ENCODE measurements at regions not wholly inside any gene's neighbourhood (a gene's known extent, or its start where the extent isn't known, plus 50 kb on each side); places are given as distances from the start of the nearest gene placed in this dataset.

DNA sequence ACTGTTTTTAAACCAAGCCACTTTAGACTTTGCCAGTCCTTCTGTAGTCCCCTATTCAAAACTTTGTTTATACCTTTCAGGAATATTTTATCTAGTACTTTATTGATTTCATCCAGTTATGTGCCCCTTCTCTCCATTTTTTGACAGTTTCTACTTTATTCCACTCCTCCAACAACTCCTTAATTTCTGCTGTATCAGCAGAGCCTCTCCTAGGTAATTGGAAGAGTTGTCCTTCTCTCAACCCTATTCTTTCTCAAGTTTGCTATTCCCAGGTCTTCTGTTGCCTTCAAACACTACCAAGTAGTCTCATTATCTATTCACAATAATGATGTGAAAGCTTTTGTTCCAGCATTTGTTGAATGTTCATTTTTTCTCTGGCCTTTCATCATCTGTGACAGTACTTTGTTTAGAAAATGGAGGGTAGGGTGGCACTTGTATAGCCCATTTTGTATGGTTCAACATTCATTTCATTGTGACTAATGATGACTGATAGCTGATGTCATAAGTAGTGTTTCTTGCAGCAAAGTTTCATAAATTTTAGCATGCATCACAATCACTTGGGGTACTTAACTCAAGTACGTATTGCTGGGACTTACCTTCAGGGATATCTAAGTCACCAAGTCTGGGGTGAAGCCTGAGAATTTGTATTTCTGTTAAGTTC, 204.4 kb upstream of the DMRT1 start:
- Histone ChIP-seq H3K4me1 (ENCODE audit: control insufficient read depth in 5 of 5, insufficient read depth in 5 of 5, low read length in 5 of 5) (no peaks in the 10 kb centered on the region), H3K4me3 (ENCODE audit: low read depth in 1 of 5, low read length in 5 of 5) (no peak overlapping the region), H3K9ac (ENCODE audit: low read length in 5 of 5) (no peak overlapping the region), H3K9me3 (ENCODE audit: control insufficient read depth in 5 of 5, low read length in 5 of 5) (peaks cover 0 to 5% (median 0%) of the 10 kb centered on the region in 5 donors), H3K27ac (ENCODE audit: low read depth, low read length) (no peak overlapping the region), H3K36me3 (ENCODE audit: control insufficient read depth in 5 of 5, insufficient read depth in 5 of 5, low read length in 5 of 5) (no peaks in the 10 kb centered on the region), H3K27me3 (ENCODE audit: control insufficient read depth in 5 of 5, insufficient read depth in 4 of 5, low read length in 5 of 5) (no peaks in the 10 kb centered on the region)

DNA sequence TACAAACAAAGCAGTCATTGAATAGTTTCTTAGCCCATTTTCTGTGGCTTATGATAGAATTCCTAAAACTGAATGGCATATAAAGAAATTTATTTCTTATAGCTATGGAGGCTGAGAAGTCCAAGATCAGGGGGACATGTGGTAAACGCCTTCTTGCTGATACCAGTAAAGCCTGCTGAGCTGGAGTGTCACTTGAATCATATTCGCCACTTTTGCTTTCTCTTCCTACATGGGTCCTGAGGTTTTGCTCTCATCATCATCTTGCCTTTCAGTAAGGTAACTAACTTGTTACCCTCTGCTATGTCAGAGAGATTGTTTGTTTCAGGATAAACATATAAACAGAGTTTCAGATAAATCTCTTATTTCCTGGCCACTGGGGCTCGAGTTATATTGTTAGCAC, 203.3 kb upstream of the DMRT1 start:
- Histone ChIP-seq H3K27ac (ENCODE audit: low read depth, low read length) (no peak overlapping the region), H3K36me3 (ENCODE audit: control insufficient read depth in 5 of 5, insufficient read depth in 5 of 5, low read length in 5 of 5) (no peaks in the 10 kb centered on the region), H3K9me3 (ENCODE audit: control insufficient read depth in 5 of 5, low read length in 5 of 5) (peaks cover 0 to 5% (median 0%) of the 10 kb centered on the region in 5 donors), H3K4me1 (ENCODE audit: control insufficient read depth in 5 of 5, insufficient read depth in 5 of 5, low read length in 5 of 5) (no peaks in the 10 kb centered on the region), H3K4me3 (ENCODE audit: low read depth in 1 of 5, low read length in 5 of 5) (no peak overlapping the region), H3K9ac (ENCODE audit: low read length in 5 of 5) (no peak overlapping the region), H3K27me3 (ENCODE audit: control insufficient read depth in 5 of 5, insufficient read depth in 4 of 5, low read length in 5 of 5) (no peaks in the 10 kb centered on the region)

- no peak overlapping the region for H3K9ac ChIP-seq (ENCODE audit: low read length in 5 of 5)
- H3K27ac ChIP-seq (ENCODE audit: low read depth, low read length): no peak overlapping the region
- H3K9me3 ChIP-seq (ENCODE audit: control insufficient read depth in 5 of 5, low read length in 5 of 5): no peaks in the 10 kb centered on the region
- H3K4me1 ChIP-seq (ENCODE audit: control insufficient read depth in 5 of 5, insufficient read depth in 5 of 5, low read length in 5 of 5): no peaks in the 10 kb centered on the region
- H3K4me3 ChIP-seq (ENCODE audit: low read depth in 1 of 5, low read length in 5 of 5): no peak overlapping the region
- H3K27me3 ChIP-seq (ENCODE audit: control insufficient read depth in 5 of 5, insufficient read depth in 4 of 5, low read length in 5 of 5): no peaks in the 10 kb centered on the region
- H3K36me3 ChIP-seq (ENCODE audit: control insufficient read depth in 5 of 5, insufficient read depth in 5 of 5, low read length in 5 of 5): no peaks in the 10 kb centered on the region
Observed at GRCh38 chr9:642014-642413, 199.5 kb upstream of the DMRT1 start.

- H3K9ac ChIP-seq (ENCODE audit: low read length in 5 of 5): no peak overlapping the region
- H3K27me3 ChIP-seq (ENCODE audit: control insufficient read depth in 5 of 5, insufficient read depth in 4 of 5, low read length in 5 of 5): no peaks in the 10 kb centered on the region
- no peak overlapping the region for H3K27ac ChIP-seq (ENCODE audit: low read depth, low read length)
- H3K9me3 ChIP-seq (ENCODE audit: control insufficient read depth in 5 of 5, low read length in 5 of 5): no peaks in the 10 kb centered on the region
- no peaks in the 10 kb centered on the region for H3K36me3 ChIP-seq (ENCODE audit: control insufficient read depth in 5 of 5, insufficient read depth in 5 of 5, low read length in 5 of 5)
- no peaks in the 10 kb centered on the region for H3K4me1 ChIP-seq (ENCODE audit: control insufficient read depth in 5 of 5, insufficient read depth in 5 of 5, low read length in 5 of 5)
- no peak overlapping the region for H3K4me3 ChIP-seq (ENCODE audit: low read depth in 1 of 5, low read length in 5 of 5)
Observed at GRCh38 chr9:643966-644365, 197.5 kb upstream of the DMRT1 start.

- Histone ChIP-seq H3K36me3 (ENCODE audit: control insufficient read depth in 5 of 5, insufficient read depth in 5 of 5, low read length in 5 of 5) (no peaks in the 10 kb centered on the region), H3K4me3 (ENCODE audit: low read depth in 1 of 5, low read length in 5 of 5) (no peak overlapping the region), H3K27me3 (ENCODE audit: control insufficient read depth in 5 of 5, insufficient read depth in 4 of 5, low read length in 5 of 5) (no peaks in the 10 kb centered on the region), H3K4me1 (ENCODE audit: control insufficient read depth in 5 of 5, insufficient read depth in 5 of 5, low read length in 5 of 5) (peaks cover 0 to 18% (median 15%) of the 10 kb centered on the region in 5 donors), H3K9me3 (ENCODE audit: control insufficient read depth in 5 of 5, low read length in 5 of 5) (no peaks in the 10 kb centered on the region), H3K27ac (ENCODE audit: low read depth, low read length) (no peak overlapping the region), H3K9ac (ENCODE audit: low read length in 5 of 5) (no peak overlapping the region)
Observed at GRCh38 chr9:647522-647921, 194.0 kb upstream of the DMRT1 start.

GRCh38 chr9:649128-650074, 192.1 kb upstream of the DMRT1 start:
- Histone ChIP-seq H3K27me3 (ENCODE audit: control insufficient read depth in 5 of 5, insufficient read depth in 4 of 5, low read length in 5 of 5) (no peaks in the 10 kb centered on the region), H3K27ac (ENCODE audit: low read depth, low read length) (no peak overlapping the region), H3K4me1 (ENCODE audit: control insufficient read depth in 5 of 5, insufficient read depth in 5 of 5, low read length in 5 of 5) (peaks cover 4 to 36% (median 28%) of the 10 kb centered on the region in 5 donors), H3K9me3 (ENCODE audit: control insufficient read depth in 5 of 5, low read length in 5 of 5) (no peaks in the 10 kb centered on the region), H3K36me3 (ENCODE audit: control insufficient read depth in 5 of 5, insufficient read depth in 5 of 5, low read length in 5 of 5) (no peaks in the 10 kb centered on the region), H3K9ac (ENCODE audit: low read length in 5 of 5) (peak overlapping the region in 1 of 5 donors; percentile 22), H3K4me3 (ENCODE audit: low read depth in 1 of 5, low read length in 5 of 5) (no peak overlapping the region)

DNA sequence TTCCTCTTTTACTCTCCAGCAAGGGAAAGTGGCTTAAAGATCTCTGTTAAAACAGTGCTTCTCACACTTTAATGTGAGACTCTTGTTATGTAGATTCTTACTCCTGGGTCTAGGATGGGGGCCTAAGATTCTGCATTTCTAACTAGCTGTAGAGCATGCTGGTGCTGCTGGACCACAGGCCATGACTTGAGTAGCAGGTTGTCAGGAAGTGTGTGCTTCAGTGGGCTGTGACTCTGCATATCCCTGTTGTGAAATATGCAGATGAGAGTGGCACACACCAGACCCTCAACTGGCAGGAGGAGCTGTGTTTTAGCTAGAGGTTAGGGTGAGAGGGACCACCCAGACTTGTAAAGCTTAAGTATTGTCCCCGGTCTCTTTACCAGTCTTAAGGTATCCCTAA, 191.1 kb upstream of the DMRT1 start:
- H3K9ac ChIP-seq (ENCODE audit: low read length in 5 of 5): peak overlapping the region in 3 of 5 donors; percentile 3 to 30 (median 22)
- no peaks in the 10 kb centered on the region for H3K9me3 ChIP-seq (ENCODE audit: control insufficient read depth in 5 of 5, low read length in 5 of 5)
- H3K27ac ChIP-seq (ENCODE audit: low read depth, low read length): no peak overlapping the region
- H3K27me3 ChIP-seq (ENCODE audit: control insufficient read depth in 5 of 5, insufficient read depth in 4 of 5, low read length in 5 of 5): no peaks in the 10 kb centered on the region
- peaks cover 5 to 45% (median 36%) of the 10 kb centered on the region in 5 donors for H3K4me1 ChIP-seq (ENCODE audit: control insufficient read depth in 5 of 5, insufficient read depth in 5 of 5, low read length in 5 of 5)
- no peaks in the 10 kb centered on the region for H3K36me3 ChIP-seq (ENCODE audit: control insufficient read depth in 5 of 5, insufficient read depth in 5 of 5, low read length in 5 of 5)
- H3K4me3 ChIP-seq (ENCODE audit: low read depth in 1 of 5, low read length in 5 of 5): peak overlapping the region in 2 of 5 donors; percentile 30 to 32

DNA sequence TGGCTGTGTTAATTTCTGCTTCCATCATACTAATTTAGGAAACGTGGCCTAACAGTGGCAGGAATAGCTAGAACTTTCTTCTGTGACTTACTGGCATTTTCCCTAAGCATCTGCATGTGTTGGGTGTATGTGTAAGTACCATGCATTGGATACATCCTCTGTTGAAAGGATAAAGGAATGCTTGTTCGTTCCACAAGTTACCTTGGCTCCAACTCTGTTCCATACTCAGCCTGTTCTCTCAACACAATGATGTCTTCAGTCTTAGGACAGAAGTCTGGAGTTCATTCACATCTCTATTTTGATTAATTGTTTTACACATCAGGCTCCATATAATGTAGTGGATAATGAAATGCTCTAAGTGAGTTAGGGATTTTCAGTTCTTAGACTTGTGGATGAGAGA, 190.1 kb upstream of the DMRT1 start:
- H3K4me1 ChIP-seq (ENCODE audit: control insufficient read depth in 5 of 5, insufficient read depth in 5 of 5, low read length in 5 of 5): peaks cover 8 to 55% (median 47%) of the 10 kb centered on the region in 5 donors
- H3K9ac ChIP-seq (ENCODE audit: low read length in 5 of 5): no peak overlapping the region
- no peaks in the 10 kb centered on the region for H3K9me3 ChIP-seq (ENCODE audit: control insufficient read depth in 5 of 5, low read length in 5 of 5)
- H3K4me3 ChIP-seq (ENCODE audit: low read depth in 1 of 5, low read length in 5 of 5): no peak overlapping the region
- no peaks in the 10 kb centered on the region for H3K36me3 ChIP-seq (ENCODE audit: control insufficient read depth in 5 of 5, insufficient read depth in 5 of 5, low read length in 5 of 5)
- H3K27me3 ChIP-seq (ENCODE audit: control insufficient read depth in 5 of 5, insufficient read depth in 4 of 5, low read length in 5 of 5): no peaks in the 10 kb centered on the region
- H3K27ac ChIP-seq (ENCODE audit: low read depth, low read length): no peak overlapping the region

GRCh38 chr9:652914-653313, 188.6 kb upstream of the DMRT1 start:
- no peaks in the 10 kb centered on the region for H3K36me3 ChIP-seq (ENCODE audit: control insufficient read depth in 5 of 5, insufficient read depth in 5 of 5, low read length in 5 of 5)
- peak overlapping the region in 2 of 5 donors; percentile 13 to 29 for H3K9ac ChIP-seq (ENCODE audit: low read length in 5 of 5)
- no peaks in the 10 kb centered on the region for H3K27me3 ChIP-seq (ENCODE audit: control insufficient read depth in 5 of 5, insufficient read depth in 4 of 5, low read length in 5 of 5)
- no peaks in the 10 kb centered on the region for H3K9me3 ChIP-seq (ENCODE audit: control insufficient read depth in 5 of 5, low read length in 5 of 5)
- H3K4me1 ChIP-seq (ENCODE audit: control insufficient read depth in 5 of 5, insufficient read depth in 5 of 5, low read length in 5 of 5): peaks cover 8 to 70% (median 57%) of the 10 kb centered on the region in 5 donors
- peak overlapping the region; percentile 88 for H3K27ac ChIP-seq (ENCODE audit: low read depth, low read length)
- H3K4me3 ChIP-seq (ENCODE audit: low read depth in 1 of 5, low read length in 5 of 5): peak overlapping the region in 2 of 5 donors; percentile 18 to 48

- Histone ChIP-seq H3K4me3 (ENCODE audit: low read depth in 1 of 5, low read length in 5 of 5) (peak overlapping the region; percentile 0 to 48 (median 19)), H3K27me3 (ENCODE audit: control insufficient read depth in 5 of 5, insufficient read depth in 4 of 5, low read length in 5 of 5) (no peaks in the 10 kb centered on the region), H3K27ac (ENCODE audit: low read depth, low read length) (peak overlapping the region; percentile 88), H3K9me3 (ENCODE audit: control insufficient read depth in 5 of 5, low read length in 5 of 5) (no peaks in the 10 kb centered on the region), H3K4me1 (ENCODE audit: control insufficient read depth in 5 of 5, insufficient read depth in 5 of 5, low read length in 5 of 5) (peaks cover 8 to 70% (median 57%) of the 10 kb centered on the region in 5 donors), H3K9ac (ENCODE audit: low read length in 5 of 5) (peak overlapping the region in 2 of 5 donors; percentile 13 to 29), H3K36me3 (ENCODE audit: control insufficient read depth in 5 of 5, insufficient read depth in 5 of 5, low read length in 5 of 5) (no peaks in the 10 kb centered on the region)
Observed at GRCh38 chr9:653421-653820, 188.1 kb upstream of the DMRT1 start.
